ENCODE measurements at regions not wholly inside any gene's neighbourhood (a gene's known extent, or its start where the extent isn't known, plus 50 kb on each side); places are given as distances from the start of the nearest gene placed in this dataset.

- no peak overlapping the region for H3K27ac ChIP-seq
- TF ChIP-seq CTCF (IDR thresholded peaks at IDR 0.05; ENCODE audit: low read depth, low read length): no peak
- no peaks in the 10 kb centered on the region for H3K9me3 ChIP-seq (ENCODE audit: severe bottlenecking)
- DNase-seq: no peak
- H3K27me3 ChIP-seq (ENCODE audit: insufficient read depth, low read depth, severe bottlenecking): peaks cover 40% of the 10 kb centered on the region
- H3K36me3 ChIP-seq: no peaks in the 10 kb centered on the region
- H3K4me3 ChIP-seq (ENCODE audit: low read depth, low read length): no peak overlapping the region
These were observed 241.0 kb downstream of the NSUN3 start for GRCh38 chr3:94303897-94304296.

DNA sequence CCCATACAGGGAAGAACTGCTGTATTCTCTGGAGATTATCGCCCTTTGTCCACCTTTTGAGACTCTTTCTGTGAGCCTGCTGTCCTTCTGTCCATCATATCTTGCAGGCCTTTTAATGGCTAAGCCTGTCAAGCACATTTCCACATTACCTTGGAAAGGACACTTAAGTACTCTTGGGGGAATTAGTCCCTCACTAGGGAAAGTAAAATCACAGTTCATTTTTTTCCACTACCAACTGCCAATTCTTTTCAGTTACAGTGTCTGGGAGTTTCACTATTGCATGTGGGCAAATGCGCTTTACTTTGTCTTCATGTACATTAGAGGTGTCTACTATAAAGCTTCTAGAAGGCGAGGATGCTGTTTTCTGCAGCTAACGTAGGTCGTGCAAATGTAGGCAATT lies 242.1 kb downstream of the NSUN3 start:
- DNase-seq: no peak
- H3K27me3 ChIP-seq (ENCODE audit: insufficient read depth, low read depth, severe bottlenecking): peaks cover 40% of the 10 kb centered on the region
- no peaks in the 10 kb centered on the region for H3K9me3 ChIP-seq (ENCODE audit: severe bottlenecking)
- H3K4me3 ChIP-seq (ENCODE audit: low read depth, low read length): no peak overlapping the region
- no peaks in the 10 kb centered on the region for H3K36me3 ChIP-seq
- H3K27ac ChIP-seq: no peak overlapping the region
- TF ChIP-seq CTCF (IDR thresholded peaks at IDR 0.05; ENCODE audit: low read depth, low read length): no peak

- DNase-seq: no peak
- Histone ChIP-seq H3K9me3 (ENCODE audit: severe bottlenecking) (no peaks in the 10 kb centered on the region), H3K36me3 (no peaks in the 10 kb centered on the region), H3K27me3 (ENCODE audit: insufficient read depth, low read depth, severe bottlenecking) (peaks cover 45% of the 10 kb centered on the region), H3K4me3 (ENCODE audit: low read depth, low read length) (no peak overlapping the region), H3K27ac (no peak overlapping the region)
- TF ChIP-seq CTCF (IDR thresholded peaks at IDR 0.05; ENCODE audit: low read depth, low read length): no peak
These were observed 243.2 kb downstream of the NSUN3 start for GRCh38 chr3:94305835-94306611.

- Histone ChIP-seq H3K36me3 (no peaks in the 10 kb centered on the region), H3K4me3 (ENCODE audit: low read depth, low read length) (no peak overlapping the region), H3K27me3 (ENCODE audit: insufficient read depth, low read depth, severe bottlenecking) (peaks cover 53% of the 10 kb centered on the region), H3K27ac (no peak overlapping the region), H3K9me3 (ENCODE audit: severe bottlenecking) (no peaks in the 10 kb centered on the region)
- DNase-seq: no peak
- TF ChIP-seq CTCF (IDR thresholded peaks at IDR 0.05; ENCODE audit: low read depth, low read length): no peak
These were observed 244.7 kb downstream of the NSUN3 start for GRCh38 chr3:94307588-94307987.

- Histone ChIP-seq H3K36me3 (no peaks in the 10 kb centered on the region), H3K27ac (no peak overlapping the region), H3K4me3 (ENCODE audit: low read depth, low read length) (no peak overlapping the region), H3K9me3 (ENCODE audit: severe bottlenecking) (no peaks in the 10 kb centered on the region), H3K27me3 (ENCODE audit: insufficient read depth, low read depth, severe bottlenecking) (peaks cover 46% of the 10 kb centered on the region)
- DNase-seq: no peak
- no peak for TF ChIP-seq CTCF (IDR thresholded peaks at IDR 0.05; ENCODE audit: low read depth, low read length)
These were observed 245.9 kb downstream of the NSUN3 start for GRCh38 chr3:94308767-94309166.
